ENCODE measurements at regions not wholly inside any gene's neighbourhood (a gene's known extent, or its start where the extent isn't known, plus 50 kb on each side); places are given as distances from the start of the nearest gene placed in this dataset.

DNA sequence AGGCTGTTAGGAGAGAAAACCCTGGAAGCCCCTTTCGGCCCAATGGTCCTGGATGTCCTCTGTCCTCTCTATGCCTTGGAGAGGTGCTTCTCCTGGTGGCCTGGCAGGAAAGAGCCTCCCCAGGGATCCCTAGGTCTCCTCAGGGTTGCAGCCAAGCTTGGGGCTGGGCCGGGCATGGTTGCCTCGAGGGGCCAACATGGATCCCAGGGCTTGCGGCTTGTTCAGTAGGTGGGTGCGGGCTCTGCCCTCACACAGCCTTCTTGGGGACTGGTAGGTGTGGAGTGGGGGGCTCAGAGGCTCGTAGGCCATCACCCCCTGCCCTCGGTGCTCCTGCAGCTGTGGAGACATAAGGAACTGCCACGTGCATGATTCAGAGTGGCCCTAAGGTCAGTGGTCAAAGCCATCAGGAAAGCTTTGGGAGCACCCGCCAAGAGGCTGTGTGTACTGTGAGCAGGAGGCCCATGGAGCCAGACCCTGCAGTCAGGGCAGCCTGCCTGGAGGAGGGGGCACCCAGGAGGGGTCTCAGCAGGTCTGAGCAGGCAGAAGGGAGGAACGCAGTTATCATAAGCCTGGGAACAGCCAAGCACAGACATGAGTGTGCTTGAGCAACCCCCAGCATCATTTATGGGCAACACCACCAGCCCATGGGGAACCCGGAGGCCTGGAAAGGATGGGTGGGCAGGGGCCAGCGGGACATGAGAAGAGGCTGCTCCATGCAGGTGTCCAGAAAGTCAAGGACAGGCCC lies 231.0 kb downstream of the GLI2 start:
- Histone ChIP-seq H3K4me1 (ENCODE audit: control insufficient read depth, insufficient read depth, low read length) (no peaks in the 10 kb centered on the region), H3K27ac (ENCODE audit: low read depth, low read length) (no peak overlapping the region), H3K36me3 (ENCODE audit: control insufficient read depth, insufficient read depth, low read length) (no peaks in the 10 kb centered on the region), H3K9me3 (ENCODE audit: control insufficient read depth, low read length) (no peaks in the 10 kb centered on the region), H3K9ac (ENCODE audit: extremely low read depth, low read length, poor library complexity, severe bottlenecking) (no peak overlapping the region), H3K27me3 (ENCODE audit: control insufficient read depth, insufficient read depth, low read length, poor library complexity, severe bottlenecking) (no peaks in the 10 kb centered on the region), H3K4me3 (ENCODE audit: low read length) (no peak overlapping the region)
- TF ChIP-seq, protein P1, sequence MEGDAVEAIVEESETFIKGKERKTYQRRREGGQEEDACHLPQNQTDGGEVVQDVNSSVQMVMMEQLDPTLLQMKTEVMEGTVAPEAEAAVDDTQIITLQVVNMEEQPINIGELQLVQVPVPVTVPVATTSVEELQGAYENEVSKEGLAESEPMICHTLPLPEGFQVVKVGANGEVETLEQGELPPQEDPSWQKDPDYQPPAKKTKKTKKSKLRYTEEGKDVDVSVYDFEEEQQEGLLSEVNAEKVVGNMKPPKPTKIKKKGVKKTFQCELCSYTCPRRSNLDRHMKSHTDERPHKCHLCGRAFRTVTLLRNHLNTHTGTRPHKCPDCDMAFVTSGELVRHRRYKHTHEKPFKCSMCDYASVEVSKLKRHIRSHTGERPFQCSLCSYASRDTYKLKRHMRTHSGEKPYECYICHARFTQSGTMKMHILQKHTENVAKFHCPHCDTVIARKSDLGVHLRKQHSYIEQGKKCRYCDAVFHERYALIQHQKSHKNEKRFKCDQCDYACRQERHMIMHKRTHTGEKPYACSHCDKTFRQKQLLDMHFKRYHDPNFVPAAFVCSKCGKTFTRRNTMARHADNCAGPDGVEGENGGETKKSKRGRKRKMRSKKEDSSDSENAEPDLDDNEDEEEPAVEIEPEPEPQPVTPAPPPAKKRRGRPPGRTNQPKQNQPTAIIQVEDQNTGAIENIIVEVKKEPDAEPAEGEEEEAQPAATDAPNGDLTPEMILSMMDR (conservative IDR thresholded peaks at IDR 0.05) = no peak
- no peaks in the 10 kb centered on the region for H3K9me3 Mint-ChIP-seq
- 94 to 96% methylated on average over 4 to 12 of the region's 12 CpGs for WGBS, 2 experiments (ENCODE audit: insufficient coverage in 1 of 2, insufficient read length in 1 of 2)
- H3K4me3 Mint-ChIP-seq = no peak overlapping the region
- H3K27ac Mint-ChIP-seq = no peak overlapping the region
- peaks cover 1% of the 10 kb centered on the region for H3K27me3 Mint-ChIP-seq (ENCODE audit: insufficient read depth)
- no peak for DNase-seq
- peaks cover 20% of the 10 kb centered on the region for H3K36me3 Mint-ChIP-seq (ENCODE audit: low read depth)
- H3K4me1 Mint-ChIP-seq = peaks cover 2% of the 10 kb centered on the region

DNA sequence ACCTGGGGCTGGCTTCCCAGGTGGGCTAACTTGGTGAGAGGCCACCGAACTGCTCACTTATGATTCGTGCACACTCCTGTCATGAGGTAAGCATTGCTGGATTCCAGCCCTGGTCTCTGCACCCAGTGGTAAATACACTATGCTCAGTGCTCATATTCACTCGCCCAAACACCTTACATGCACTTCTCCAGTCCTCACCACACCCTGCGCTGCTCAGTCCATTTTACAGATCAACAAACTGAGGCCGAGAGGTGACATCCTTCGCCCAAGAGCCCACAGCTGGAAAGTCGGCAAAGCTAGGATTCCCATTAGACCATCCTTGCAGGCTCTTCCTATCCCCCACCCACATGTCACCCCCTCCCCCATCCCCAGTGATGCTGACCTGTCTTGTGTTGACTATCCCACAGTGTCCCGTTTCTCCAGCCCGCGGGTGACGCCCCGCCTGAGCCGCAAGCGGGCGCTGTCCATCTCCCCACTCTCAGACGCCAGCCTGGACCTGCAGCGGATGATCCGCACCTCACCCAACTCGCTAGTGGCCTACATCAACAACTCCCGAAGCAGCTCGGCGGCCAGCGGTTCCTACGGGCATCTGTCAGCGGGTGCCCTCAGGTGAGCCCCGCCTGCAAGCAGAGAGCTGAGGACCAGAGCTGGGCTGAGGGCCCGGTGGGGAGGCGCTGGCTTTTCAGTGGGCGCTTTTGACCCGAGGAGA lies 232.8 kb downstream of the GLI2 start:
- Histone ChIP-seq H3K9me3 (ENCODE audit: control insufficient read depth, low read length) (no peaks in the 10 kb centered on the region), H3K4me1 (ENCODE audit: control insufficient read depth, insufficient read depth, low read length) (no peaks in the 10 kb centered on the region), H3K27me3 (ENCODE audit: control insufficient read depth, insufficient read depth, low read length, poor library complexity, severe bottlenecking) (no peaks in the 10 kb centered on the region), H3K9ac (ENCODE audit: extremely low read depth, low read length, poor library complexity, severe bottlenecking) (no peak overlapping the region), H3K4me3 (ENCODE audit: low read length) (no peak overlapping the region), H3K36me3 (ENCODE audit: control insufficient read depth, insufficient read depth, low read length) (no peaks in the 10 kb centered on the region), H3K27ac (ENCODE audit: low read depth, low read length) (no peak overlapping the region)
- no peak for DNase-seq
- peaks cover 2% of the 10 kb centered on the region for H3K4me1 Mint-ChIP-seq
- no peak overlapping the region for H3K27ac Mint-ChIP-seq
- peaks cover 20% of the 10 kb centered on the region for H3K36me3 Mint-ChIP-seq (ENCODE audit: low read depth)
- 92% methylated on average over 25 to 30 of the region's 30 CpGs for WGBS, 2 experiments (ENCODE audit: insufficient coverage in 1 of 2, insufficient read length in 1 of 2)
- H3K4me3 Mint-ChIP-seq = no peak overlapping the region
- TF ChIP-seq, protein P1 (conservative IDR thresholded peaks at IDR 0.05) = no peak
- H3K9me3 Mint-ChIP-seq = no peaks in the 10 kb centered on the region
- H3K27me3 Mint-ChIP-seq (ENCODE audit: insufficient read depth) = peaks cover 1% of the 10 kb centered on the region

DNA sequence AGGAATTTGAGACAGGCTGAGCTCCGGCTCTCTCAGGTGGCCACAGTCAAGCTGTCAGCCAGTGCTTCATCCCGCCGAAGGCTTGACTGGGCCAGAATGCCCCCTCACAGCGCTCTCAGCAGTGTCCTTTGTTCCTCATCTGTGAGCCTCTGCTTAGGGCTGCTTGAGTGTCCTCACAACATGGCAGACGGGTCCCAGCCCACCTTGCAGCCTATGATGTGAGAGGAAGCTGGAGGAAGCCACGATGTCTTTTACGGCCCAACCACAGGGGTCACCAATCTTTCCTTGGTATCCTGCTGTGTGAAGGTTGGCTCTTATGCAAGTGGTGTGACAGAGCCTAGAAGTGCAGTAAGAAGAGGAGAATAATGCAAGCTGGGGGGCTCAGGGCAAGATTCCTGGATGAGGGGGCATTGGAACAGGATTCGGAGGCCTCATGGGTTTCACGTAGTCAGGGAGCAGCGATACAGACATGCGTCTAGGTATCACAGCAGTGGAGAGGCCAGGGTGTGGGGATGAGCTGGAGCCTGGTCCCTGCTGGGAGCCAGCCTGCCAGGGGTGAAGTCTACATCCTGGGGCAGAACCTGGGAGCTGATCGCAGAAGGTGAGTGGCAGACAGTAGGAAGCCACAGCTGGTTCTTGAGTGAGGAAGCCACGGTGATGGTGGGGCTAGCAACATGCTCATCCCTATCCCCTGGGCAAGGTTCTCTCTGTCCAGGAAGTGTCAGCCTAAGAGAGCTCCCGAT lies 234.1 kb downstream of the GLI2 start:
- H3K4me1 Mint-ChIP-seq = no peaks in the 10 kb centered on the region
- Histone ChIP-seq H3K27me3 (ENCODE audit: control insufficient read depth, insufficient read depth, low read length, poor library complexity, severe bottlenecking) (no peaks in the 10 kb centered on the region), H3K9me3 (ENCODE audit: control insufficient read depth, low read length) (no peaks in the 10 kb centered on the region), H3K9ac (ENCODE audit: extremely low read depth, low read length, poor library complexity, severe bottlenecking) (no peak overlapping the region), H3K4me1 (ENCODE audit: control insufficient read depth, insufficient read depth, low read length) (no peaks in the 10 kb centered on the region), H3K27ac (ENCODE audit: low read depth, low read length) (no peak overlapping the region), H3K4me3 (ENCODE audit: low read length) (no peak overlapping the region), H3K36me3 (ENCODE audit: control insufficient read depth, insufficient read depth, low read length) (no peaks in the 10 kb centered on the region)
- H3K4me3 Mint-ChIP-seq = no peak overlapping the region
- H3K27ac Mint-ChIP-seq = peak overlapping the region; percentile 1
- DNase-seq = peak; percentile 66
- no peaks in the 10 kb centered on the region for H3K9me3 Mint-ChIP-seq
- H3K27me3 Mint-ChIP-seq (ENCODE audit: insufficient read depth) = peaks cover 1% of the 10 kb centered on the region
- TF ChIP-seq, protein P1 (conservative IDR thresholded peaks at IDR 0.05) = no peak
- 87 to 97% methylated on average over 8 to 14 of the region's 14 CpGs for WGBS, 2 experiments (ENCODE audit: insufficient coverage in 1 of 2, insufficient read length in 1 of 2)
- peaks cover 20% of the 10 kb centered on the region for H3K36me3 Mint-ChIP-seq (ENCODE audit: low read depth)
